Mucosa of descending colon (tissue), 3 donors: ENCODE measurements at regions not wholly inside any gene's neighbourhood (a gene's known extent, or its start where the extent isn't known, plus 50 kb on each side); places are given as distances from the start of the nearest gene placed in this dataset.
A peak's percentile ranks its signal among the peaks of the same experiment; 100 is the strongest.

Experiments used
- ATAC-seq: fragments of 200-7000 bp; cut with Tn5 transposase; one replicate; pipeline ENCODE4 v1.9.1; 2020; ENCODE audit warnings: mild to moderate bottlenecking, moderate library complexity
- DNase-seq, 3 donors: peaks; one replicate each; pipeline ENCODE4 v3.0.0-alpha.2; 2020
- H3K36me3 ChIP-seq: fragments of 200-600 bp; one replicate; pipeline ENCODE4 v1.8.0; 2021; ENCODE audit warnings: low read depth, mild to moderate bottlenecking
- H3K4me1 ChIP-seq: fragments of 200-600 bp; one replicate; pipeline ENCODE4 v1.8.0; 2021; ENCODE audit warnings: low read depth, mild to moderate bottlenecking
- H3K4me3 ChIP-seq: fragments of 200-600 bp; one replicate; pipeline ENCODE4 v1.8.0; 2021; ENCODE audit warnings: mild to moderate bottlenecking
- H3K9me3 ChIP-seq: fragments of 200-600 bp; one replicate; pipeline ENCODE4 v1.8.0; 2021; ENCODE audit warnings: mild to moderate bottlenecking
- CTCF ChIP-seq: fragments of 200-600 bp; IDR thresholded peaks from one replicate; pipeline ENCODE4 v1.8.0; 2022; ENCODE audit warnings: antibody characterized with exemption, mild to moderate bottlenecking
- intact Hi-C, 2 donors: fragments of 100-400 bp; cut with DNase I in 1 of 2; cut with micrococcal nuclease in 1 of 2; formaldehyde crosslinking; loops; one replicate each; pipeline versions ENCODE4 v1.11.0 to v1.11.1; 2022; cut with DNase I, micrococcal nuclease
- donor health status: DM: no; HTN: no; CAD: no; lungs with moderate emphysema.
- donor health status: DM: no; HTN: no; CAD: no.
- donor health status: DM: no; HTN: yes; CAD: no.

- no peaks in the 10 kb centered on the region for H3K4me1 ChIP-seq
- intact Hi-C loops, result no loop called here
- no peaks in the 10 kb centered on the region for H3K36me3 ChIP-seq
- H3K4me3 ChIP-seq, result no peak overlapping the region
- TF ChIP-seq CTCF, result no peak
- DNase-seq, result peak in 2 of 3 donors; percentile 20 to 24
- H3K9me3 ChIP-seq, result no peaks in the 10 kb centered on the region
- ATAC-seq, result peak; percentile 64
Measured at GRCh38 chr11:91981995-91982394, 242.6 kb upstream of the FAT3 start.

- intact Hi-C loops, result no loop called here
Measured at GRCh38 chr11:91979775-91980174, 244.8 kb upstream of the FAT3 start.

GRCh38 chr11:91978747-91979146 is 245.9 kb upstream of the FAT3 start:
- Histone ChIP-seq H3K36me3 (no peaks in the 10 kb centered on the region), H3K9me3 (no peaks in the 10 kb centered on the region), H3K4me1 (no peaks in the 10 kb centered on the region), H3K4me3 (no peak overlapping the region)
- DNase-seq (no peak), ATAC-seq (no peak)
- intact Hi-C loops, result no loop called here
- no peak for TF ChIP-seq CTCF

More at GRCh38 chr11:91979775-91980174, 244.8 kb upstream of the FAT3 start:
- Histone ChIP-seq H3K4me3 (no peak overlapping the region), H3K36me3 (no peaks in the 10 kb centered on the region), H3K4me1 (no peaks in the 10 kb centered on the region), H3K9me3 (no peaks in the 10 kb centered on the region)
- DNase-seq, result no peak
- no peak for TF ChIP-seq CTCF
- ATAC-seq, result no peak

GRCh38 chr11:91972665-91973266 is 251.9 kb upstream of the FAT3 start:
- H3K4me1 ChIP-seq, result no peaks in the 10 kb centered on the region
- no peaks in the 10 kb centered on the region for H3K36me3 ChIP-seq
- no peak overlapping the region for H3K4me3 ChIP-seq
- TF ChIP-seq CTCF, result no peak
- H3K9me3 ChIP-seq, result no peaks in the 10 kb centered on the region
- intact Hi-C loops, result no loop called here
- no peak for DNase-seq
- ATAC-seq, result no peak

DNA sequence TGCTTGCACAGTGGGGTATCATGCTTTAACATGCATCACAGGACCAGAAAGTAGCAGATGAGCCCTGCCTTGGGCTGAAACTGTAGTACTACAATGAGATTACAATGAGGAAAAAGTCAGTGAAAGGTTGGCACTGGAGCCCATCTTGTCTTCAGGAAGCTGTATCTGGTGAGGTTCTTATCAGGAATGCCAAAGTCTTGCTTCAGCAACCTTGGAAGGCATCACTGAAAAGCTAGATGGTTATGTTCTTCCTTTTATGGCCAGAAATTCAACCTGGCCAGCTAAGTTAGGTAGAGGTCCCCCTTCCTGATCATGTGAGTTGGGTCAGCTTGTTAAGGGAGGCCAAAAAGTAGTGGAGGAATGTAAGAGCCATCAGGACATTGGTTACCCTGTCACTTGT is 254.0 kb upstream of the FAT3 start:
- DNase-seq, result no peak
- Histone ChIP-seq H3K4me1 (no peaks in the 10 kb centered on the region), H3K4me3 (no peak overlapping the region), H3K9me3 (no peaks in the 10 kb centered on the region), H3K36me3 (no peaks in the 10 kb centered on the region)
- TF ChIP-seq CTCF, result no peak
- ATAC-seq, result no peak
- intact Hi-C loops, result no loop called here

DNA sequence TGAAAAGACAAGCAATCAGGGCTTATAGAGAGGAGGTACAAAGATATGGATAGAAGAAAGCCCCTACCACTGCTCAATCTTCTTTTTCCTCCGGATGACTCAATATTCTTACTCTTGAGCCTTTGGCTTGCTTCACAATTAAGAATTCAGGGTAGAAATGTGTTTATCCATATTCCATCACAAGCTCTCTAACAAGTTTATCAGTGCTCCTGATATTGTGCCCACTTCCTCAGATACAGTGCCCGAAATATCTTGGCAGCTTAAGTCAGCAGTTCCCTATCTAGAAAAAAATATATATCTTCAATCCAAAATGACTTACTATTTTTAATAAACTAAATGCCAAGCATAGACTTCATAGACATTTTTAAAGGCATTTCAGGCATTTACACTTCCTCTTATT is 255.1 kb upstream of the FAT3 start:
- no peaks in the 10 kb centered on the region for H3K36me3 ChIP-seq
- DNase-seq (no peak), ATAC-seq (no peak)
- no peaks in the 10 kb centered on the region for H3K4me1 ChIP-seq
- H3K9me3 ChIP-seq, result no peaks in the 10 kb centered on the region
- TF ChIP-seq CTCF, result no peak
- no peak overlapping the region for H3K4me3 ChIP-seq
- intact Hi-C loops, result no loop called here
